Skeletal muscle cell (primary cell): ENCODE measurements at regions not wholly inside any gene's neighbourhood (a gene's known extent, or its start where the extent isn't known, plus 50 kb on each side); places are given as distances from the start of the nearest gene placed in this dataset.
A peak's percentile ranks its signal among the peaks of the same experiment; 100 is the strongest.

ENCODE experiments used
- DNase-seq: peaks from one replicate; pipeline ENCODE4 v3.0.0-alpha.2; 2010; ENCODE audit warnings: low read depth
- H3K4me3 ChIP-seq: 2 replicates; pipeline ENCODE4 v1.5.1; 2011; ENCODE audit warnings: low read depth, mild to moderate bottlenecking, control low read depth, low read length, moderate library complexity

DNA sequence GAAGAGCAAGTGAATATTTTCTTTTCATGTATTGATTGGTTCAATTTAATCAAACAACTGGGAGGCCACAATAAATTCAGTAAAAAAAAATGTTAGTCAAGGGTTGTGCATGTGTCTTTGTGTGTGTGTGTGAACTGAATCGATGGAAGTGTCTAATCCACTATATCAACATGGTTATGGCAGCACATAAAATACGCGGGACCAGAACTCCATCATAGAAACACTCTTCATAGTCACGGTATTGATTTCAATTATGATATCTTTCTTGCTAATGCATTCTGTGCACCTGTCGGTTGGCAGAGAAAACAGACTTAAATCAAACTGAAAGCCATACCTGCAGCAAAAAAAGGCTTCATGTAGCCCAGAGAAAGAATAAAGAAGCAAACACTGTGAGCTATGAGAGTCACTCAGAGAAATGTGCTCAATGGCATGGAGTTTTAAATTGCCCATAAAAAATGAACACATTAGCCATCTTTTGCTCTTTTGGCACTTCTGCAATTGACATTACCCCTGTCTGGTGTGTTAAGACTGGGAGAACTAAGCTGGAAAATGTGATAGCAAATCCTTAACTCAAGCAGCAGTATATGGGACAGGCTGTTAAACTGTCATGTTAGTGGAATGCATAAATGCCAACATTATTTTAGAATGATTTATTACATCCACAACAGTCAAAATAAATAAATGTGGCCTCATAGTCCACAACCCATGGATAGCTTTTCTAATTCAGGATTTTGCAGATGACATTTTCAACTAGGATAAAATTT, 642.4 kb upstream of the C9orf72 start:
- DNase-seq, result no peak
- H3K4me3 ChIP-seq, result no peak overlapping the region

DNA sequence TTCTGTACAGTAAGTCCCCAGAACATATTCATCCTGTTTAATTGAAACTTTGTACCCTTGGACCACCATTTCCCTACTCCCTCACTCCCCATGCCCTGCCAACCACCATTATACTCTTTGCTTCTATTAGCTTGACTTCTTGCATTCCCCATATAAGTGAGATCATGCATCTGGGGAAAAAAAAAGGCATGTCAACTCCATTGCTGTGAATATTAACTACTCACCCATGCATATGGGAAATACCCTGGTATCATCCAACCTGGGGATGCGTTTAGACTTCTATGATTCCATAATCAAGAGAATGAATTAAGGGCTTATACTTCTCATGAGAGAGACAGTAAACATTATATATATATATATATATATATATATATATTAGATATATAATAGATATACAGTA, 659.4 kb upstream of the C9orf72 start:
- H3K4me3 ChIP-seq, result no peak overlapping the region

DNA sequence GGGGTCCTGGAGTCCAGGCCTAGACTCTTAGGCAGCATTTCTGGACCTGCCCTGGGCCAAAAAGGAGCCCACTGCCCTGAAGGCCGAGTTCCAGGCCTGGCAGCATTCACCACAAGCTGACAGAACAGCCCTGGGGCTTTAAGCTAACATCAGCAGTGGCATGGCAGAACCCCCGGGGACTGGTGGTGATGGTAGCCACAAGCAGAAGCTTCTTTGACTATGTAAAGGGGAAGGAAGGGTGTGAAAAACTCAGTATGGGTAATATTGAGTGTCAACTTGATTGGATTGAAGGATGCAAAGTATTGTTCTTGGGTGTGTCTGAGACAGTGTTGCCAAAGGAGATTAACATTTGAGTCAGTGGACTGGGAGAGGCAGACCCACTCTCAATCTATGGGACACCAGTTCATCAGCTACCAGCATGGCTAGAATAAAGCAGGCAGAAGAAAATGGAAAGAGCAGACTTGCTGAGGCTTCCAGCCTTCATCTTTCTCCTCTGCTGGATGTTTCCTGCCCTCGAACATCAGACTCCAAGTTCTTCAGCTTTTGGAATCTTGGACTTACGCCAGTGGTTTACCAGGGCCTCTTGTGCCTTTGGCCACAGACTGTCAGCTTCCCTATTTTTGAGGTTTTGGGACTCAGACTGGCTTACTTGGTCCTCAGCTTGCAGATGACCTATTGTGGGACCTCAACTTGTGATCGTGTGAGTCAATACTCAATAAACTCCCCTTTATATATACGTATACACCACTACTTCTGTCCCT, 661.0 kb upstream of the C9orf72 start:
- DNase-seq, result no peak
- no peak overlapping the region for H3K4me3 ChIP-seq

More for the DNA sequence above, 659.4 kb upstream of the C9orf72 start:
- DNase-seq, result no peak

DNA sequence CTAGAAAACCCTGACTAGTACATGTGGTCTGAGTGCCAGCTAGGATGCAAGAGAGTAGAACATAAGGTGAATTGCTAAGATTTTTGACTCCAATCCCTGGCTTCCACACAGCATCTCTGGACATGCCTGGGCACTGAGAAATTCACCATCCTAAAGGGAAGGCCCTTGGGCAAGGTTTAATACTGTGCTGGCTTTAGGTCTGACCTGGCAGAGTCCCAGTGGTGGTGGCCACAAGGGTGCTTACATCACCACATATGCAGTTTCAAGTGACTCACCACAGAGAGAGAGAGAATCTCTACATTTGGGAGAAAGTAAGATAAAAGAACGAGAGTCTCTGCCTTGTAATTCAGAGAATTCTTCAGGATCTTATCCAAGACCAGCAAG, 661.6 kb upstream of the C9orf72 start:
- peak; percentile 86 for DNase-seq

DNA sequence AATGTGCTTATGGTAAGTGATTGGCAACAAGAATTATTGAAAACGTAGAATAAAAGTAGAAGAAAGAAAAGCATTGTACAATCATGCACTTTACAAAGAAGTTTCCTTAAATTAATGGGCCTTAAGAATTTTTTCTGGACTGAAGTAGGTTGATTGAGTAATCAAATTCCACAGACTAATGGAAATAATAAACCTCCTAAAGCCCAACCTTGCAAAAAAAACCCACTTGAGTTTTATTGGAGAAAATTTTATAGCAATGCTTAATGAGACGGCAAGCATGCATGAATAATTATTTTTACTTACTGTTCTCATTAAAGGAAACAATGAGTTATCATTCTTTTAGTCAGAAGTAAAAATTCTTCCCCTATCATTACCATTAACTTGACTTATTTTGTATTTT, 676.1 kb upstream of the C9orf72 start:
- no peak overlapping the region for H3K4me3 ChIP-seq
- no peak for DNase-seq

More for the DNA sequence above, 661.6 kb upstream of the C9orf72 start:
- H3K4me3 ChIP-seq, result no peak overlapping the region

DNA sequence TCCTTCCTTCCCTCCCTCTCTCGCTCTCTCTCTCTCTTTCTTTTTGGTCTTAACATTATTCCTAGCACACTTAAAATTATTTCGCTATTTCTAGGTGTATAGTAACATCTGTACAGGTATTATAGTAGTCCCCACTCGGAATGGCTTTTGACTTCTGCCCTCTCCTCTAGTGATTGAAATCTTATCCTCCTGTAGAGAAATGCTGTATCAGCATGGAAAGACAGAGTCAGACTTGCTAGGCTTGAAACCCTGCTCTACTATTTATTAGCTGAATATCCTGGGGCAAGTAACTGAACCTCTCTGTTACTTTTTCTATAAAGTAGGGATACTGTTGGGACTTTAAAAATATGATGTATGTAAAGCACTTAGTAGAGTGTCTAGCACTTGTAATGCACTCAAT, 681.9 kb upstream of the C9orf72 start:
- no peak for DNase-seq
- H3K4me3 ChIP-seq, result no peak overlapping the region

DNA sequence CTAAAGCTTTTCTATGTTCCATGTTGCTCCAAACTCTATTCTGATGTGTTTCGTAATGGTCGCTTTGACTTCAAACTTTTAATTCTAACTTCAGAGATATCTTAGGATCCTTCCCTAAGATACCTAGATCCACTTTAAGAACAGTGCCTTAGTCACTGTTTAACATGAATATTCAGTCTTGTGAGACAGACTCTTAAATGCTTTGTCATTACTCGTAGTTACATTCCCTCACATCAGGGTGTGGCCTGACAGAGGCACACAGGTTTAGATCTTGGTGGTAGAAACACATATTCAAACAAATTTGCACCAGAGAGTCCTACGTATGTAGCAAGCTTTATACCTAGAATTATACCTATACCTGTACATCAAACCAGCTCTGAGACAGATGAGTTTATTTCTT, 687.0 kb upstream of the C9orf72 start:
- no peak for DNase-seq
- no peak overlapping the region for H3K4me3 ChIP-seq

DNA sequence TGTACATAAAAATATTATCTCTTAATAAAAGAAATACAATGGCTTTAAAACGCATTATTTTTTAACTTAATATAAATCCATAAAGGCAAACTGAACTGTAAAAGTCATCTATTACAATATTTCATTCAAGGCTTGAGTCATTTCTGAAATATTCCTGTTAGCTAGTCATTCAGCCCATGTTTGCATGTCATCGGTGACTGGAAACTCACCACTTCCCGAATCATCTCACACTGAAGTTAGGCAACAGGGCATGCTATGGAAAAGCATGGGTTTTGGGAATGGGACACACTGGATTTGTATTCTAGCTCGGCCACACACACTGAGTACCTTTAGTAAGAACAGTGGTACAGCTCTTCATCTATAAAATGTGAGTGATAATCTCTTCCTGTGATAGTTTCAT, 691.1 kb upstream of the C9orf72 start:
- peak; percentile 50 for DNase-seq
- H3K4me3 ChIP-seq, result no peak overlapping the region

DNA sequence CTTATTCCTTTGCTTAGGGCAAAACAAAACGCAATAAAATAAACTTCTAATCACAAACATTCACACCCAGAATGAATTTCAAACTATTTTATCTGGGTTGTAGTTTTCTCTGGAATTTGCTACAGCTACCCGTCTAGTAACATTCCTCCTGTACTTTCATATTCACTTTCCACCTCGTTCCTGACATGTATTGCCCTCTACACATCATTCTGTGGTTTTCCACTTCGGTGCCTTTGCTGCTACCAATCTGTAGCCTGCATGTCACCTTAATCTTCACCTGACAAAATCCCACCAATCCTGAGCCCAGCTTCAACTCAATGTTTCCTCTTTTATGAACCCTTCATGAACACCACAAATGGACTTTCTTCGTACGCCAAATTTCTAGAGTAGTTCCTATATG, 694.1 kb upstream of the C9orf72 start:
- no peak overlapping the region for H3K4me3 ChIP-seq
- DNase-seq, result no peak

DNA sequence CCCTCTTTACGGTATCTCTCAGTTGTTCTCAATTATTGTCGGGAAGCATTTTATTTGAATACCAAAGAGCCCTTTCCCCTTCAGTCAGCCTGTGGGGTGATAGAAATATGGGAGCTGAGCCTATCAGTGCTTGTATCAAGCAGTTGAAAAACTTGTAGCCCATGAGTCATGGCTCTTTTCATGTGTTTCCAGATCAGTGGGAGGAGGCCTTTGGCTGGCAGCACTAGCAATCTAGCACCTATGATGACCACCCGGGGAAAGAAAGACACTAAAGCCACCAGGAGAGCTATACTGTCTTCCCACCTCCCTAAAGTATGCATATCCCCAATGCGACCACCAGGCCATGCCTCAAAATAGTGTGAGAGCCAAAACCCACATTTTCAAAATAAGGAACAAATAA, 696.9 kb upstream of the C9orf72 start:
- DNase-seq, result no peak
- no peak overlapping the region for H3K4me3 ChIP-seq

DNA sequence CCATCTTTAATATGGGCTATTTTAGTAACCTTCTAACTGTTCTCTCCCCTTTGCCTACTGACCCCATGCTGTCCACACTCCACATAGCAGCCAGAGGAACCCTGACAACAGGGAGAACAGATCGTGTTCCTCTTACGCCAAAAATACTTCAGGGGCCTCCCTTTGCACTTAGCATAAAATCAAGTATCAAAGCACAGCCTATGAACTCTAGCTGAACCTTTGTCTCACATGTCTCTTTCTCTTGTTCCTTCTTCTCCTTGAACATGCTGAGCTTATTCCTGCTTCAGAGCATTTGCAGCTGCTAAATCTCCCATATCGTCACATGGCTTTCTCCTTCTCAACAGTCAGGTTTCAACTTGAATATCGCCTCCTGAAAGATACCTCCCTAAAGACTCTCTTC, 698.8 kb upstream of the C9orf72 start:
- H3K4me3 ChIP-seq, result no peak overlapping the region
- no peak for DNase-seq

DNA sequence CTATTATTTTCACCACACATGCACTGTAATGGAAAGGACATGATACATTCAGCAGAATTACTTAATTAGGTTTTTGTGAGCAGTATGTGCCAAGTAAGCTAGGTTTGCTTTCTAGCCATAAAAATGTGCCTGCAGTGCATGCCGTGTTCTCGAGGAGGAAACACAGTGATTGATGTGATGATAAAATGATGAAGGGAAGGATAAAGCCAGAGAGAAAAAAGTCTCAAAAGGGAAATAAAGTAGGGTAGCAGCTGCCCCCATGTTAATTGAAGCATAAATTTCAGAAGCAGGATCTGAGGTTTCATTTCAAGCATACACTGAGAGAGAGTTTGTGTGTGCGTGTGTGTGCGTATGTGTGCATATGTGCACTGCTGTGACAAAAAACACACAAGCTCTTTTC, 714.2 kb upstream of the C9orf72 start:
- DNase-seq, result no peak
- H3K4me3 ChIP-seq, result no peak overlapping the region

DNA sequence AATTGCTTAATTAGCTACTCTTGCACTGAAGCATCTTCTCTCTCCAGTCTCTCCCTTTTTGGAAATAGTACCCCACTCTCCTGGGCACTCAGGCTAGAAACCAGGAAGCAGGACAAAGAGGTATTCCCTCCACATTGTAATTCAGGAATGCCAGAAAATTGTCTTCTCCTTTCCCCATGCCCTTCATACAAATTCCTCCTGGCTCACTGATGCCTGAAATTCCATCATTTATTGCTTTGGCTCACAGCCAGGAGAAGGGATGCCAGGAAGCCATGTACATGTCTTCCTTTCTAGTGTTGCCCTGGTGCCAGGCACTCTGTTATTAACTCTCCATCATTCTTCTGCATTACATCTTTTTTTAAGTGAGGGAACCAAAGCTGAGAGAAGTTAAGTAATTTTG, 716.5 kb upstream of the C9orf72 start:
- no peak overlapping the region for H3K4me3 ChIP-seq
- DNase-seq, result no peak

DNA sequence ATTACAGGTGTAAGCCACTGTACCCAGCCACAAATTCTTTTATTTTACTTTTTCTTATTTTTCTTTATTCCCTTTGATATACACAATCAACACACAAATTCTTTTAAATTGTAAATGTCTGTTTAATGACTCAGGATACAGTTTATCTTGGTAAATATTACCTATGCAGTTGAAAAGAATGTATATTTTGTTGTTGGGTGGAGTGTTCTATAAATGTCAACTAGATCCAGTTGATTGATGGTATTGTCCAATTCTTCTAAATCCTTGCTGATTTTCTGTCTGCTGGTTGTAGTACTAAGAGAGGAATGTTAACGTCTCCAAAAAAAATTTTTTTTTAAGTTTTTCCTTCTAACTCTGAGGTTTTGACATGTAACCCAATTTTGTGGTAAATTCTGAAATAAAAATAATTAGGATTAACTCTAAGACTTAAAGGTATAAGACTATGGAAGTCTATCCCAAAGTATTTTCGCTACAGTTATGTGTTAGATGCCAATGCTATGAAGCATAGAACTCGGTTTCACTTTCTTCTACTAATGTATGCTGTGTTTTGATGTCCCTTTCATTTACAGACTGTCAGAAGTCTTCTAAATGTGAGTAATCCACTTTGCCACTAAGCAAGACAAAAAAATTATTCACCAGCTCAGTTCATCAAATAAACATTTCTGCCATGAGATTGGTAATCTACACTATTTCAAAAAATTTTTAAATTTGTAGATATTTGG, 720.2 kb upstream of the C9orf72 start:
- no peak for DNase-seq
- H3K4me3 ChIP-seq, result no peak overlapping the region

DNA sequence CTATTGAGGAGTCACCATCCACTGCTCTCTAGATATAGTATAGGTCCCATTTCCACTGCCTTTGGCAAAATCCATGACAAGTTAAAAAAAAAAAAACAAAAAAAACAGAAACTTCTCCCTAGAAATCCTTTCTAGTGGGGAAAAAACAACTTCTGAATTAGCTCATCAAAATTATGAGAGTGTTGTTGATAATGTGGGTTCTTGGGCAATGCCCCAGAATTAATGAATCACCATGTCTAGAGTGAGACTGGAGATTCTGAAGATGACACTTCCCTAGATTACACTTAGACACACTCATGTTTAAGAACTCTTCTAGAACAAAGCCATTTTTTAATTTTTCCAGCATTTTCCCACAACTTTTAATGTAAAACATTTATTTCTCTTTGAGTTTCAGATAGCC, 728.0 kb upstream of the C9orf72 start:
- no peak for DNase-seq

DNA sequence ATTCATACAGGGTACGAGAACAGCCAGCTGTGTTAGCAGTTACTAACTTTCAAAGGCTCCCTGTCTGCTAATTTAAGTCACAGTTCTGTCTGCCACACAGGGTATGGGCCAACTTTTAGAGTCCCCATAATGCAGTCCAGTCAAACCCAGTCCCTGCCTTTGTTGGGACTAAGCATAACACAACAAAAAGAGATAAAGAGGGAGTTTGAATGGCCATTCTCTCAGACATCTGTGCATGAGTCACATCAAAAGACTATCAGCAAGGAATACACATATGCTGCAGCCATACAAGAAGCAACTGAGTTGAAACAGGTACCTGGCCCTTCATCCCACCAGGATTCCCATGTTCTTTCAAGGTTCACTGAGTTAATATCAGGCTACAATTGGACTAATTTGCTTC, 744.5 kb upstream of the C9orf72 start:
- DNase-seq, result no peak
- H3K4me3 ChIP-seq, result no peak overlapping the region

More for the DNA sequence above, 728.0 kb upstream of the C9orf72 start:
- H3K4me3 ChIP-seq, result no peak overlapping the region

DNA sequence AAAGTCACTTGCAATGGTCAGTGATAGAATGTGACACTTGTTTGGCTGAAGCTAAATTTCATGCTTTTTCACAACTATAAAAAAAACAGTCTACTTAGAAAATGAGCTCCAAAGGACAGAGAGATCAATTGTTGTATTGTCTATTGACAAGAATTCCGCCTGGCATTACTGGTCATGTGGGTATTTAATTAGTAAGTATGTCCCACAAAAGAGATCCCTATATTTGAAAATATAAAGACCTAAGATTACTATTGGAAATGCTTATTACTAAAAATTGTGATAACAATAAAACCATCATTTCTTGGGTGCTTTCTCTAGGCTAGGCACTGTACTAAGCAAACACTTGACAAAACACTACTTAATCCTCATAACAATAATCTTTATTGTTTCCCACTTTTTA, 745.2 kb upstream of the C9orf72 start:
- DNase-seq, result no peak
- H3K4me3 ChIP-seq, result no peak overlapping the region

DNA sequence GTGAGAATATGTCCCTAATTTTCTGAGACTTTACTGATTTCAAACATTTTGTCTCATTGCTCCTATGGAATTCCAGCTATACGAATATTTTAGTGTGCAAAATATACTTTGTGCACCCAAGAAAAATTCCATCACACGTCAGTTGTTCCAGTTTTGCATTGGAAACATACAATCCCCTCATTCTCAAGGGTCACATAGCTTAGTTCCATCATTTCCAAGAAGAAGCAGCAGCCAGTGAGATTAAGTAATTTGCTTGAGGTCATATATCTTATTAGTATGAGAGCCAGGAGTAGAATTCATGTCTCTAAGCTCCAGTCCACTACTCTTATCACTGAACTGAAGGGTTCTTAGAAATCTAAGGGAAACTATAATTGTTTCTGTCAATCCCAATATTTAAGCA, 746.7 kb upstream of the C9orf72 start:
- no peak for DNase-seq
- no peak overlapping the region for H3K4me3 ChIP-seq

DNA sequence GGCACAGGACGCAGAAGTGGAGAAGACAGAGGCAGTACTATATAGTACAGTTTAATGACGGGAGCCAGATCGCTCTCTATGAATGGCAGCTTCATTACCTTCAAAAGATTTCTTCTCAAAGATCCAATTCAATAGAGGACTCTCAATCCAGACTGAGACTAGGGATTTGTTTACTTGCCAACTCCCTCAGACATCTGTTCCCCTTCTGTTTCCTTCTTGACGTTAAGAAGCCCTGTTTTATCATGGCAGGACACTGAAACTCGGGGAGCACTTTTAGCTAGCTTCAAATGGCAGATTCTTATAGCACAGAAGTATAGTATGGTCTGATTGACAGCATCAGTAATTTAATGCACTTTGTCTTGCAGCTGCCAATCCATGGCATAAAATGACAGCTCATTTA, 747.3 kb upstream of the C9orf72 start:
- DNase-seq, result no peak
- no peak overlapping the region for H3K4me3 ChIP-seq

DNA sequence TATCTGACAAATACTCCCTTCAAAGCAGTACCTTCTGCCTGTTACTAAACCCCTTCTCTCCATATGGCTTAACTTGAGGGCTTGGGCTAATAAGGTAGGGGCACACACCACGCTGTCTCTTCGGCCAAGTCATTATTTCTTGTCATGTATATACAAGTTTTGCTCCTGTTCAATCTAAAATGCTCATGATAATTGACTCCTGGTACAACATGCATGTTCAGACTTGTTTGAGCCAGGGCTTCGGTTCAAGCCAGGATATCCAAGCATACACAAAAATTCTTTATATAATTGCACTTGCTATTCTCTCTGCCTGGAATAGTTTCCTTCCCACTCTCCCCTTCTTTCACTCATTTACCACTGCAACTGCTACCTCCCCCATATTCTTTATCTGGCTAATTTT, 756.0 kb upstream of the C9orf72 start:
- no peak for DNase-seq
- H3K4me3 ChIP-seq, result no peak overlapping the region
